B cell (primary cell): ENCODE measurements at regions not wholly inside any gene's neighbourhood (a gene's known extent, or its start where the extent isn't known, plus 50 kb on each side); places are given as distances from the start of the nearest gene placed in this dataset.

Experiments used
- ATAC-seq: fragments of 200-7000 bp; cut with Tn5 transposase; one replicate; pipeline ENCODE4 v1.10.0; 2021; ENCODE audit warnings: low read depth, mild to moderate bottlenecking, moderate number of reproducible peaks, moderate library complexity
- CTCF ChIA-PET: fragments of 350-600 bp; sonication (Branson Sonifier 250); formaldehyde crosslinking; loops from one replicate; lab custom pipeline; 2021; ENCODE audit warnings: antibody characterized with exemption, inconsistent platforms; lab: Charles Lee
- POLR2A ChIA-PET: fragments of 350-600 bp; sonication (Branson Sonifier 250); formaldehyde crosslinking; loops from one replicate; lab custom pipeline; 2021; ENCODE audit warnings: antibody characterized with exemption; lab: Charles Lee
- DNase-seq: peaks from one replicate; pipeline ENCODE4 v3.0.0; 2013
- H2AFZ ChIP-seq: 2 replicates; pipeline ENCODE4 v1.6.1; 2012; ENCODE audit warnings: mild to moderate bottlenecking, low read depth, low read length; ENCODE audit not compliant: insufficient read depth, poor library complexity, severe bottlenecking
- H3K27ac ChIP-seq, 2 donors: 1 replicate in 1 of 2; 2 replicates in 1 of 2; pipeline ENCODE4 v1.5.1; 2012 to 2013; ENCODE audit warnings: low read length in 2 of 2, mild to moderate bottlenecking in 2 of 2, moderate library complexity in 1 of 2
- H3K27me3 ChIP-seq, 4 experiments: fragments of 200-600 bp in 1 of 4; sonication (generic) in 1 of 4; replicated peaks in 1 of 4; 1 replicate in 2 of 4; 2 replicates in 2 of 4; pipeline versions ENCODE4 v1.6.1 to v1.7.0; 2013 to 2016; ENCODE audit warnings: low read length in 3 of 4, mild to moderate bottlenecking in 2 of 4, mixed read lengths in 1 of 4, moderate library complexity in 1 of 4; ENCODE audit not compliant: insufficient read depth in 4 of 4, control insufficient read depth in 3 of 4; ENCODE audit errors: control extremely low read depth in 1 of 4
- H3K36me3 ChIP-seq, 2 experiments: replicated peaks in 1 of 2; 1 replicate in 1 of 2; 2 replicates in 1 of 2; pipeline versions ENCODE4 v1.6.1 to v1.7.1; 2013; ENCODE audit warnings: low read length in 1 of 2; ENCODE audit not compliant: insufficient read depth in 2 of 2, control insufficient read depth in 1 of 2; ENCODE audit errors: control extremely low read depth in 1 of 2, extremely low read depth in 1 of 2
- H3K4me1 ChIP-seq, 2 donors: fragments of 200-600 bp in 1 of 2; sonication (generic) in 1 of 2; 1 replicate in 1 of 2; 2 replicates in 1 of 2; pipeline versions ENCODE4 v1.5.1 to v1.6.1; 2013 to 2017; ENCODE audit warnings: low read length in 2 of 2; ENCODE audit not compliant: control insufficient read depth in 2 of 2, insufficient read depth in 2 of 2
- H3K4me2 ChIP-seq: replicated peaks from 2 replicates; pipeline ENCODE3; 2012; ENCODE audit warnings: mild to moderate bottlenecking, low read depth, low read length; ENCODE audit not compliant: poor library complexity, severe bottlenecking
- H3K4me3 ChIP-seq, 5 experiments: fragments of 200-600 bp in 1 of 5; sonication (generic) in 1 of 5; 1 replicate in 3 of 5; 2 replicates in 2 of 5; pipeline versions ENCODE4 v1.5.1 to v1.7.0; 2011 to 2016; ENCODE audit warnings: low read length in 4 of 5, mild to moderate bottlenecking in 4 of 5, low read depth in 2 of 5, control low read depth in 1 of 5, moderate library complexity in 1 of 5; ENCODE audit not compliant: insufficient read depth in 1 of 5; ENCODE audit errors: control extremely low read depth in 1 of 5, extremely low read depth in 1 of 5
- H3K79me2 ChIP-seq: fragments of 200-600 bp; sonication (generic); one replicate; pipeline ENCODE4 v1.6.0; 2016; ENCODE audit warnings: low read length; ENCODE audit not compliant: control insufficient read depth, insufficient read depth
- H3K9ac ChIP-seq: fragments of 200-600 bp; sonication (generic); 2 replicates; pipeline ENCODE4 v1.6.1; 2017; ENCODE audit warnings: mild to moderate bottlenecking, low read length, moderate library complexity
- H3K9me3 ChIP-seq, 3 donors: one replicate each; pipeline versions ENCODE4 v1.6.1 to v1.7.1; 2013; ENCODE audit warnings: low read length in 2 of 3; ENCODE audit not compliant: control insufficient read depth in 2 of 3, insufficient read depth in 1 of 3; ENCODE audit errors: control extremely low read depth in 1 of 3
- H4K20me1 ChIP-seq: 2 replicates; pipeline ENCODE4 v1.6.0; 2012; ENCODE audit warnings: mild to moderate bottlenecking, low read length; ENCODE audit not compliant: insufficient read depth, control insufficient read depth, poor library complexity, severe bottlenecking
- H3K27ac Mint-ChIP-seq: one replicate; pipeline ENCODE4 v1.8.0; 2021; ENCODE audit warnings: mixed read lengths
- H3K27me3 Mint-ChIP-seq: one replicate; pipeline ENCODE4 v1.8.0; 2021; ENCODE audit warnings: mixed read lengths
- H3K4me1 Mint-ChIP-seq: one replicate; pipeline ENCODE4 v1.8.0; 2021; ENCODE audit warnings: mixed read lengths
- H3K4me3 Mint-ChIP-seq: one replicate; pipeline ENCODE4 v1.8.0; 2021; ENCODE audit warnings: mixed read lengths
- H3K9me3 Mint-ChIP-seq: one replicate; pipeline ENCODE4 v1.8.0; 2022; ENCODE audit warnings: mixed read lengths; ENCODE audit not compliant: insufficient read depth
- CTCF ChIP-seq: fragments of 200-600 bp; IDR thresholded peaks from one replicate; pipeline ENCODE4 v1.8.0; 2022; ENCODE audit warnings: antibody characterized with exemption, mild to moderate bottlenecking
- EZH2 ChIP-seq: IDR thresholded peaks from 2 replicates; pipeline ENCODE4 v1.6.1; 2012; ENCODE audit warnings: borderline replicate concordance, low read depth, mild to moderate bottlenecking, moderate library complexity, low read length; ENCODE audit not compliant: insufficient read depth, poor library complexity, severe bottlenecking
- WGBS: methylation state at CpG from one replicate; pipeline ENCODE4 v1.1.5; 2013; ENCODE audit warnings: missing lambda C conversion rate; ENCODE audit not compliant: insufficient coverage; 5-methylcytosine and 5-hydroxymethylcytosine counted together
- intact Hi-C: fragments of 100-400 bp; cut with micrococcal nuclease; formaldehyde crosslinking; loops from one replicate; pipeline ENCODE4 v1.10.0; 2022

- H3K4me3 Mint-ChIP-seq, result no peak overlapping the region
- Histone ChIP-seq H3K9ac (no peak overlapping the region), H3K27me3 (no peaks in the 10 kb centered on the region), H3K36me3 (no peaks in the 10 kb centered on the region), H3K27ac (no peak overlapping the region), H3K4me3 (no peak overlapping the region), H3K79me2 (no peaks in the 10 kb centered on the region), H3K4me2 (no peak overlapping the region), H4K20me1 (no peaks in the 10 kb centered on the region), H3K9me3 (peaks cover 0 to 4% (median 0%) of the 10 kb centered on the region in 3 donors), H3K4me1 (no peaks in the 10 kb centered on the region), H2AFZ (no peak overlapping the region)
- WGBS, result no CpG with 5 or more reads among the region's 1 CpG
- no peaks in the 10 kb centered on the region for H3K9me3 Mint-ChIP-seq
- ATAC-seq (no peak), DNase-seq (no peak)
- intact Hi-C loops, result no loop called here
- ChIA-PET CTCF (no interaction called here), POLR2A (no interaction called here)
- H3K4me1 Mint-ChIP-seq, result no peaks in the 10 kb centered on the region
- H3K27ac Mint-ChIP-seq, result no peak overlapping the region
- no peak for TF ChIP-seq EZH2
- no peak for TF ChIP-seq CTCF
- no peaks in the 10 kb centered on the region for H3K27me3 Mint-ChIP-seq
Measured at GRCh38 chr4:132238697-132239096, 910.4 kb upstream of the PCDH10 start.

- Mint-ChIP-seq H3K9me3 (peaks cover 3% of the 10 kb centered on the region), H3K4me1 (no peaks in the 10 kb centered on the region), H3K27ac (no peak overlapping the region), H3K4me3 (no peak overlapping the region), H3K27me3 (no peaks in the 10 kb centered on the region)
- intact Hi-C loops, result no loop called here
- WGBS, result no CpG with 5 or more reads among the region's 4 CpGs
- ChIA-PET CTCF (no interaction called here), POLR2A (no interaction called here)
- H3K79me2 ChIP-seq, result no peaks in the 10 kb centered on the region
- H3K4me3 ChIP-seq, result no peak overlapping the region
- DNase-seq, result no peak
- H3K36me3 ChIP-seq, result no peaks in the 10 kb centered on the region
- no peak overlapping the region for H3K27ac ChIP-seq
- no peak overlapping the region for H3K9ac ChIP-seq
- ATAC-seq, result no peak
- TF ChIP-seq CTCF, result no peak
- no peak for TF ChIP-seq EZH2
- H3K4me2 ChIP-seq, result no peak overlapping the region
- H4K20me1 ChIP-seq, result no peaks in the 10 kb centered on the region
- H2AFZ ChIP-seq, result no peak overlapping the region
- no peaks in the 10 kb centered on the region for H3K4me1 ChIP-seq
- peaks cover 0 to 3% (median 0%) of the 10 kb centered on the region in 3 donors for H3K9me3 ChIP-seq
- no peaks in the 10 kb centered on the region for H3K27me3 ChIP-seq
Measured at GRCh38 chr4:132240081-132240480, 909.0 kb upstream of the PCDH10 start.
